PC-9 (cell line): ENCODE measurements at regions not wholly inside any gene's neighbourhood (a gene's known extent, or its start where the extent isn't known, plus 50 kb on each side); places are given as distances from the start of the nearest gene placed in this dataset.

Experiments used
- CTCF ChIP-seq: fragments of 200-600 bp; sonication (generic); conservative IDR thresholded peaks from 2 replicates; pipeline ENCODE4 v1.6.1; 2017; ENCODE audit warnings: mixed run types, antibody characterized with exemption, mild to moderate bottlenecking, moderate library complexity
- EZH2 ChIP-seq: fragments of 200-600 bp; sonication (generic); IDR thresholded peaks from 2 replicates; pipeline ENCODE4 v1.8.0; 2017; ENCODE audit warnings: antibody characterized with exemption, low read depth

- TF ChIP-seq CTCF: no peak
- no peak for TF ChIP-seq EZH2
These were observed 504.9 kb downstream of the VRK1 start for GRCh38 chr14:97301931-97302559.
